ENCODE measurements at regions not wholly inside any gene's neighbourhood (a gene's known extent, or its start where the extent isn't known, plus 50 kb on each side); places are given as distances from the start of the nearest gene placed in this dataset.

DNA sequence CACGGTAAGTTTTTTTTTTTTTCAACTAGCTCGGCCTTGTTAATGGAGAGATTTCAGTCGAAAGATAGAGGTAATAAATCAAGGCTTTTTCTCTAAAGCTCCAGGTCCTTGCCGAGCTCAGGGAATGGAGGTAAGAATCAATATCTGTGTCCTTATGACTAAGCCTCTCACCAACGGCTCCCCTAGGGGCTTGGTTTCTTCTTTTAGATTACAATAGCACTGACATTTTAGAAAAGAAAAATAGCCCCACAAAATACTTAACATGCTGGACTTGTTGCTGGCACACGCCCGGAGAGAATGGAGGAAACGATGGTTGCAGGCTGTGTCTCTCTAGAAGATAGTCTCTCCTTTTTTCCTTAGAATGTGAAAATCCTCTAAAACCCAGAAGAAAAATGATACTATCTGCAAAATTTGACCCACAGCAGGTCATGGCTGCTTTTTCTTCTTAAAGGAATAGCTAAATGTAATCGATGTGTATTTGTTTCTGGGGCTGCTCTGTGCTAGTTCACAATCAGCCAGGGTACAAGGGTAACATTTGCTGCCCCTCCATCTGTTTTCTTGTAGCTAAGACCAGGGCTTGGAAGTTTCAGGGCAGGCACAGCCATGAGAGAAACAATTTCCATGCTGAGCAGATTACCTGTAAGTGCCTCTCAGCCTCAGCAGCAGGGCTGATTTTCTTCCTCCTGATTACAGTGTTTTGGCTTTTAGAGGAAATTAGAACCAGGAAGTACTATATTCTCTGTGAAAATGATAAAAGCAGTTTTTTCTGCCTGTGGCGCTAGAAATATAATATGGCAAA, 86.2 kb upstream of the GNG12 start:
- no peak overlapping the region for H3K4me3 ChIP-seq
- TF ChIP-seq, protein P1, sequence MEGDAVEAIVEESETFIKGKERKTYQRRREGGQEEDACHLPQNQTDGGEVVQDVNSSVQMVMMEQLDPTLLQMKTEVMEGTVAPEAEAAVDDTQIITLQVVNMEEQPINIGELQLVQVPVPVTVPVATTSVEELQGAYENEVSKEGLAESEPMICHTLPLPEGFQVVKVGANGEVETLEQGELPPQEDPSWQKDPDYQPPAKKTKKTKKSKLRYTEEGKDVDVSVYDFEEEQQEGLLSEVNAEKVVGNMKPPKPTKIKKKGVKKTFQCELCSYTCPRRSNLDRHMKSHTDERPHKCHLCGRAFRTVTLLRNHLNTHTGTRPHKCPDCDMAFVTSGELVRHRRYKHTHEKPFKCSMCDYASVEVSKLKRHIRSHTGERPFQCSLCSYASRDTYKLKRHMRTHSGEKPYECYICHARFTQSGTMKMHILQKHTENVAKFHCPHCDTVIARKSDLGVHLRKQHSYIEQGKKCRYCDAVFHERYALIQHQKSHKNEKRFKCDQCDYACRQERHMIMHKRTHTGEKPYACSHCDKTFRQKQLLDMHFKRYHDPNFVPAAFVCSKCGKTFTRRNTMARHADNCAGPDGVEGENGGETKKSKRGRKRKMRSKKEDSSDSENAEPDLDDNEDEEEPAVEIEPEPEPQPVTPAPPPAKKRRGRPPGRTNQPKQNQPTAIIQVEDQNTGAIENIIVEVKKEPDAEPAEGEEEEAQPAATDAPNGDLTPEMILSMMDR (IDR thresholded peaks at IDR 0.05): no peak
- ATAC-seq: no peak
- WGBS, 2 donors: 67 to 76% methylated on average over 10 of the region's 10 CpGs
- H3K27ac ChIP-seq: no peak overlapping the region
- no peak for DNase-seq
- no peaks in the 10 kb centered on the region for H3K27me3 ChIP-seq
- intact Hi-C loops (cut with DNase I): loop anchor here in 1 of 10 donors (10.0 kb wide), 1 partner anchor 65 kb away; no protein-coding TSS in a partner anchor
- H3K9me3 ChIP-seq: no peaks in the 10 kb centered on the region
- H3K4me1 ChIP-seq: no peaks in the 10 kb centered on the region
- no peaks in the 10 kb centered on the region for H3K36me3 ChIP-seq

DNA sequence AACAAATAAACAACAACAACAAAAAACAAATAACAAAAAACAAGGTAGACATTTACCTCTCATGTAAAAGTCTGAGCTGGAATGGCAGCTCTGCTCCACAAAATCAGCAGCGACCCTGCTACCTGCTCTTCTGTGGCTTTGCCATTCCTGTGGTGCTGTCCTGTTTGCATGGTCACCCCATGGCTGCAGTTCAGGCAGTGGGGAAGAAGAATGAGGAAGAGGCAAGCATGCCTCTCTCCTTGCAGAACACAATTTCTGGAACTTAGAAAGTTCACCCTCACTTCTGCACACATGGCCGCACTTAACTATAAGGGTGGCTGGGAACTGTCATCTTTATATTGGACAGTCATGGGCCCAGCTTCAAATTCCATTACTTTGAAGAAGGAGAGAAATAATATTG, 84.8 kb upstream of the GNG12 start:
- WGBS, 2 donors: 89% methylated on average over 2 of the region's 2 CpGs
- intact Hi-C loops (cut with DNase I): loop anchor here in 1 of 10 donors (10.0 kb wide), 1 partner anchor 63 kb away; no protein-coding TSS in a partner anchor

DNA sequence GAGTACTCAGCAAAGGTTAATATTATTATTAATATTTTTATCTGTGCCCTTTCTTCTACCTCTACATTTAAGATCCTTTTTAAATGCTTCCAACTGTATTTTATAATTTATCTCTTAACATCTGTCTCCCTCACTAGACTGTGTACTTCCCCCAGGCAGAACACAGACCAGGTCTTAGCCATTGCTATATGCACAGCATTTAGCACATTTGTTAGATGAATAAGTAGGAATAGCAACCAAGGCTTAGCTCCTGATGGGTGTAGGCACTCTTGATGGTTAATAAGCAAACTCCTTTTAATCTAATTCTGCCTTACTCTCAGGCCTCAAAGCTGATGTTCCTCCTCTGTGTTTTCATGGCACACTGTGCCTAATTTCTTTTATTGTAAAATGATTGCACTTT, 83.7 kb upstream of the GNG12 start:
- Histone ChIP-seq H3K27me3 (no peaks in the 10 kb centered on the region), H3K4me1 (no peaks in the 10 kb centered on the region), H3K9me3 (no peaks in the 10 kb centered on the region), H3K36me3 (no peaks in the 10 kb centered on the region), H3K4me3 (no peak overlapping the region), H3K27ac (no peak overlapping the region)
- intact Hi-C loops (cut with DNase I): loop anchor here in 1 of 10 donors (10.0 kb wide), 1 partner anchor 62 kb away; no protein-coding TSS in a partner anchor
- TF ChIP-seq, protein P1 (IDR thresholded peaks at IDR 0.05): no peak
- DNase-seq (no peak), ATAC-seq (no peak)

More for the DNA sequence above, 84.8 kb upstream of the GNG12 start:
- no peak for DNase-seq
- no peaks in the 10 kb centered on the region for H3K4me1 ChIP-seq
- no peaks in the 10 kb centered on the region for H3K9me3 ChIP-seq
- no peak for ATAC-seq
- H3K27ac ChIP-seq: no peak overlapping the region
- no peaks in the 10 kb centered on the region for H3K27me3 ChIP-seq
- H3K36me3 ChIP-seq: no peaks in the 10 kb centered on the region
- H3K4me3 ChIP-seq: no peak overlapping the region
- TF ChIP-seq, protein P1 (IDR thresholded peaks at IDR 0.05): no peak

DNA sequence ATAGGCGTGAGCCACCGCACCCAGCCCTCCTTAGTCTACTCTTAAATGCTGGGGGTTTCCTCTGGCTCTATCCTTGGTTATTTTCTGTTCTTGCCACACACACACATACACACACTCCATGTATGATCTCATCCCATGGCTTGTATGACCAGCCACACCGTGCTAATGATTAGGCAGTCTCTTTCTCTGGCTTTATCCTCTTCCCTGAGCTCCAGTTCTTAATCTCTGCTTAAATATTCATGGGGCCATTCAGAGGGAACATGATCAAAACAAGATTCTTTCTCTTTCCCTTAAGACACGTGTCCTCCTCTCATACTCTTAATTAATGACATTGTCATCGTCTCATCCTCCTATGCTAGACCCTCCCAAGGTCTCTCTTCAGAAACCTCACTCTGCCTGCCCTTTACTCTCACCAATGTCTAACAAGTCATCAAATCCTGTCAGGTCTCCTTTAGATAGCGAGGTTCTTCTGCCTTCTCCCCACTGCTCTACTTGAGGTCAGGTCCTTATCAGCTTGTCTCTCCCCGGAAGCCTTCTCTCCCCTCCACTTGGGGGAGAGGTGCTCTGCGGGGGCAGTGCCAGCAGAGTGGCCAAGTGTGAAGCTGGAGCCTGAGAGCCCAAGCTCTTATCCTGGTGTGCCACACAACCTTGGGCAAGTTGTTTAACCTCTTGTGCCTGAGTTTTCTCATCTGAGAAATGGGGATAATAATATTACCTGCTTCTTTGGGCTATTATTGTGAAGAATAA, 83.0 kb upstream of the GNG12 start:
- H3K4me1 ChIP-seq: no peaks in the 10 kb centered on the region
- no peaks in the 10 kb centered on the region for H3K36me3 ChIP-seq
- 77 to 78% methylated on average over 8 of the region's 8 CpGs for WGBS, 2 donors
- H3K27ac ChIP-seq: no peak overlapping the region
- no peaks in the 10 kb centered on the region for H3K9me3 ChIP-seq
- DNase-seq: no peak
- H3K4me3 ChIP-seq: no peak overlapping the region
- intact Hi-C loops (cut with DNase I): loop anchor here in 1 of 10 donors (10.0 kb wide), 1 partner anchor 62 kb away; no protein-coding TSS in a partner anchor
- no peak for ATAC-seq
- no peaks in the 10 kb centered on the region for H3K27me3 ChIP-seq
- TF ChIP-seq, protein P1 (IDR thresholded peaks at IDR 0.05): no peak

Measured in heart right ventricle (tissue), 16 donors.